BJ (cell line): ENCODE measurements at regions not wholly inside any gene's neighbourhood (a gene's known extent, or its start where the extent isn't known, plus 50 kb on each side); places are given as distances from the start of the nearest gene placed in this dataset.

Experiments used
- CTCF ChIA-PET: fragments of 350-600 bp; formaldehyde crosslinking; extraction: SDS; loops from one replicate; lab custom pipeline; 2021; ENCODE audit warnings: antibody characterized with exemption, inconsistent platforms; lab: Yijun Ruan, JAX
- POLR2A ChIA-PET: fragments of 300-600 bp; sonication (Branson Sonifier 250); formaldehyde crosslinking; extraction: SDS; loops from one replicate; lab custom pipeline; 2021; ENCODE audit warnings: antibody characterized with exemption; lab: Charles Lee
- DNase-seq: peaks from one replicate; pipeline ENCODE4 v3.0.0-alpha.2; 2011; ENCODE audit warnings: low read depth
- H3K27me3 ChIP-seq: 2 replicates; pipeline ENCODE4 v1.6.0; 2011; ENCODE audit warnings: low read length; ENCODE audit not compliant: control insufficient read depth, insufficient read depth
- H3K36me3 ChIP-seq: 2 replicates; pipeline ENCODE4 v1.5.1; 2011; ENCODE audit warnings: low read length; ENCODE audit not compliant: control insufficient read depth, insufficient read depth
- H3K4me3 ChIP-seq: 2 replicates; pipeline ENCODE4 v1.5.1; 2011; ENCODE audit warnings: low read depth, mild to moderate bottlenecking, control low read depth, low read length
- CTCF ChIP-seq: IDR thresholded peaks from 2 replicates; pipeline ENCODE4 v1.5.1; 2011; ENCODE audit warnings: low read depth, mild to moderate bottlenecking, control low read depth, inconsistent platforms, low read length, moderate library complexity; ENCODE audit not compliant: insufficient read depth

- no peak for TF ChIP-seq CTCF
- Histone ChIP-seq H3K36me3 (no peaks in the 10 kb centered on the region), H3K4me3 (no peak overlapping the region), H3K27me3 (no peaks in the 10 kb centered on the region)
- DNase-seq: peak; percentile 44
- ChIA-PET CTCF (interaction anchor here (0.8 to 1.7 kb wide), 3 partner anchors 9 to 14 kb away, joined by 3 to 10 read pairs (median 3); no protein-coding TSS in a partner anchor), POLR2A (interaction anchor here (0.6 kb wide), 1 partner anchor 285 kb away, joined by 7 read pairs; no protein-coding TSS in a partner anchor)
Measured at GRCh38 chr6:111938710-111939109, 65.5 kb upstream of the FYN start.

GRCh38 chr6:111939902-111940301 is 66.7 kb upstream of the FYN start:
- H3K4me3 ChIP-seq: no peak overlapping the region
- no peaks in the 10 kb centered on the region for H3K27me3 ChIP-seq
- POLR2A ChIA-PET: no interaction called here
- CTCF ChIA-PET: no interaction called here
- no peak for DNase-seq
- no peaks in the 10 kb centered on the region for H3K36me3 ChIP-seq
- no peak for TF ChIP-seq CTCF

- CTCF ChIA-PET: no interaction called here
- no peak for TF ChIP-seq CTCF
- H3K27me3 ChIP-seq: no peaks in the 10 kb centered on the region
- no peak for DNase-seq
- H3K4me3 ChIP-seq: no peak overlapping the region
- POLR2A ChIA-PET: no interaction called here
- H3K36me3 ChIP-seq: no peaks in the 10 kb centered on the region
Measured at GRCh38 chr6:111940801-111941200, 67.5 kb upstream of the FYN start.

- Histone ChIP-seq H3K27me3 (no peaks in the 10 kb centered on the region), H3K4me3 (no peak overlapping the region), H3K36me3 (no peaks in the 10 kb centered on the region)
- POLR2A ChIA-PET: no interaction called here
- no peak for DNase-seq
- CTCF ChIA-PET: no interaction called here
- no peak for TF ChIP-seq CTCF
Measured at GRCh38 chr6:111941686-111942330, 68.6 kb upstream of the FYN start.

- H3K27me3 ChIP-seq: no peaks in the 10 kb centered on the region
- H3K36me3 ChIP-seq: no peaks in the 10 kb centered on the region
- ChIA-PET CTCF (no interaction called here), POLR2A (no interaction called here)
- no peak for TF ChIP-seq CTCF
- H3K4me3 ChIP-seq: no peak overlapping the region
- no peak for DNase-seq
Measured at GRCh38 chr6:111942561-111942960, 69.3 kb upstream of the FYN start.
